GM10248 (cell line): ENCODE measurements at regions not wholly inside any gene's neighbourhood (a gene's known extent, or its start where the extent isn't known, plus 50 kb on each side); places are given as distances from the start of the nearest gene placed in this dataset.

ENCODE experiments used
- CTCF ChIA-PET: fragments of 300-600 bp; sonication (Branson Sonifier 250); formaldehyde crosslinking; extraction: SDS; loops from one replicate; lab custom pipeline; 2021; ENCODE audit warnings: antibody characterized with exemption; lab: Yijun Ruan, JAX
- POLR2A ChIA-PET: fragments of 350-650 bp; sonication (Branson Sonifier 250); formaldehyde crosslinking; extraction: SDS; loops from one replicate; lab custom pipeline; 2020; ENCODE audit warnings: antibody characterized with exemption; lab: Yijun Ruan, JAX
- DNase-seq: peaks from one replicate; pipeline ENCODE4 v3.0.0; 2012; ENCODE audit errors: extremely low spot score
- CTCF ChIP-seq: IDR thresholded peaks from 2 replicates; pipeline ENCODE4 v1.5.1; 2012; ENCODE audit warnings: mild to moderate bottlenecking, low read depth; ENCODE audit errors: extremely low read depth, missing control alignments, control extremely low read depth

DNA sequence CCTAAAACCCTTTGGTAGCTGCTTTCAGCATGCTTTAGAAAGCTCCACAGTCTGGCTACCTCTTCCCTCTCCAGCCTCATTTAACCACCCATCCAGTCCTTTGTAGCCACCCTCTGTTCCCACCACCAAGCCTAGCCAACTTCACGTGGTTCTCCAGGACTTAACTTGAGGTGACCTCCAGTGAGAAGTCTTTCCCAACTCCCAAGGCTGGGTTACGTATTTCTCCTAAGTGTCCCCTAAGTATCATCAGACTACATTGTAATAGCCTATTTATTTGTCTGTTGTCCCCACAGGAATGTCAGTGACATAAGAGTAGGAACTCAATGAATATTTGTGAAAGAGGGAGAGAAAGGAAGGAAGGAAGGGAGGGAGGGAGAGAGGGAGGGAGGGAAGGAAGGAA lies 431.9 kb upstream of the JARID2 start:
- no peak for DNase-seq
- ChIA-PET POLR2A (no interaction called here), CTCF (interaction anchor here (0.9 to 1.5 kb wide), 3 partner anchors 9 to 21 kb away, joined by 3 to 4 read pairs (median 3); no protein-coding TSS in a partner anchor)
- no peak for TF ChIP-seq CTCF

GRCh38 chr6:14816116-14816859 lies 429.6 kb upstream of the JARID2 start:
- ChIA-PET CTCF (interaction anchor here (0.7 to 1.7 kb wide), 4 partner anchors 9 to 22 kb away, joined by 3 to 5 read pairs (median 4); no protein-coding TSS in a partner anchor), POLR2A (no interaction called here)
- TF ChIP-seq CTCF: no peak
- DNase-seq: no peak

DNA sequence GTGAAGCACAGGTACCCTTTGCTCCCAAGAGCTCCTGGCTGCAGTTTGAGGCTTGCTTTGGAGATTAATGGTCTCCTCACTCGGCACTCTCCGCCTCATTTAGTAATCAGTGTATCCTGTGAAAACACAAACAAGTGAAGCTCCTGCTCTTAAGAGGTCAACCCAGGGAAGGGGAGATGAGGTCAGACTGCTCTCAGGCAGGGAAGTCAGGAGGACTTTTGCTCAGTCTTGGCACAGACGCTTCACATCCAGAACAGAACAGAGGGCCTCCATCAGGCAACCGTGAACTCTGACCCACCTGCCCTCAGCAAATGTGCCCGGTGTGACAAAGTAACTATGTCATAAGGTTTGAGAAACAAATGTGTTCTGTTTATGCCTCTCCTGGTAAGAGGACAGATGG lies 428.8 kb upstream of the JARID2 start:
- no peak for DNase-seq
- POLR2A ChIA-PET: no interaction called here
- no peak for TF ChIP-seq CTCF
- CTCF ChIA-PET: interaction anchor here (0.7 to 1.7 kb wide), 4 partner anchors 10 to 21 kb away, joined by 3 to 5 read pairs (median 4); no protein-coding TSS in a partner anchor

GRCh38 chr6:14818422-14818884 lies 427.4 kb upstream of the JARID2 start:
- CTCF ChIA-PET: interaction anchor here (4.2 kb wide), 1 partner anchor 14 kb away, joined by 17 read pairs; no protein-coding TSS in a partner anchor
- no peak for TF ChIP-seq CTCF
- POLR2A ChIA-PET: no interaction called here
- DNase-seq: no peak

- CTCF ChIA-PET: interaction anchor here (4.2 kb wide), 1 partner anchor 13 kb away, joined by 17 read pairs; no protein-coding TSS in a partner anchor
- DNase-seq: no peak
- POLR2A ChIA-PET: no interaction called here
- no peak for TF ChIP-seq CTCF
Observed at GRCh38 chr6:14819001-14819400, 426.9 kb upstream of the JARID2 start.

DNA sequence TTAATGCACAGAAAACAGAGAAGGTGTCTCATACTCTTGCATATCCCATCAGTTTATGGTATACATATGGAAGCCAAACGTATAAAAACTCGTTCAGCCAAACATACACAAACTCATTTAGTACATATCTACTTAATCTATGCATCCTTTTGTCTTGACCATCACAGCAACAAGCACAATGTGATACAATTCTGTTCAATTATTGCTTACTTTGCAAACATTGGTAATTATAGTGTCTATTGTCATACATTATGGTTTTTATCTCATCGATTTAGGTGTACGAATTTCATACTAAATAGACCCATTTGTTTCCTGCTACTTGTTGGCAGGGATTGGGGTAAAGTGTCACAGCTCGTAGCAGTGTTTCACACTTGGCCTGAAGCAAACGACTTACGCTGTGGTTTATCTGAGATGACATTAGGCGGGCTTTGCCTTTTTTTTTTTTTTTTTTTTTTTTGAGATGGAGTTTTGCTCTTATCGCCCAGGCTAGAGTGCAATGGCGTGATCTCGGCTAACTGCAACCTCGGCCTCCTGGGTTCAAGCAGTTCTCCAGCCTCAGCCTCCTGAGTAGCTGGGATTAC lies 425.9 kb upstream of the JARID2 start:
- POLR2A ChIA-PET: no interaction called here
- CTCF ChIA-PET: interaction anchor here (1.8 to 4.2 kb wide), 2 partner anchors 12 to 13 kb away, joined by 4 to 17 read pairs; no protein-coding TSS in a partner anchor
- no peak for TF ChIP-seq CTCF
- DNase-seq: no peak
